ENCODE measurements at regions not wholly inside any gene's neighbourhood (a gene's known extent, or its start where the extent isn't known, plus 50 kb on each side); places are given as distances from the start of the nearest gene placed in this dataset.
"Not testable (repeated sequence)": the region's sequence is repeated elsewhere in the genome, so short reads cannot be mapped to it uniquely, and the experiment has no call there.

DNA sequence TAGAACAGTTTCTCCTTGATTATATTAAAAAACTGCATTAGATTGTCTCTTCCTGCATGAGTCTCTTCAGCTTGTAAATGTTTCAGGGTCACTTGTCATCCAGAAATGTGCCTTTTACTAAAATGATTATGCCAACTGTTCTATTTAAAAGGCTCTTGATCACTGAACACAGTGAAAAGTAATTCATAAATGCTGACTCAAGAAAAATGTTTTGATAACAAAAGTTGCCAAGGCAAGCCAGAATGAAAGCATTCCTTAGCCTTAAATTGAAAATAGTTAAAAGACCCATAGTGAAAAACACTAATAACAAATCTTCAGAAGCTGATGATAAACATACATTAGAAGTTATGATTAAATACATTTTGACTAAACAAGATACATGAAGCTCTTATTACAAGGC lies 356.0 kb upstream of the KIF2B start:
- no peaks in the 10 kb centered on the region for H3K27me3 ChIP-seq
- H3K4me1 ChIP-seq = no peaks in the 10 kb centered on the region
- TF ChIP-seq, protein P1, sequence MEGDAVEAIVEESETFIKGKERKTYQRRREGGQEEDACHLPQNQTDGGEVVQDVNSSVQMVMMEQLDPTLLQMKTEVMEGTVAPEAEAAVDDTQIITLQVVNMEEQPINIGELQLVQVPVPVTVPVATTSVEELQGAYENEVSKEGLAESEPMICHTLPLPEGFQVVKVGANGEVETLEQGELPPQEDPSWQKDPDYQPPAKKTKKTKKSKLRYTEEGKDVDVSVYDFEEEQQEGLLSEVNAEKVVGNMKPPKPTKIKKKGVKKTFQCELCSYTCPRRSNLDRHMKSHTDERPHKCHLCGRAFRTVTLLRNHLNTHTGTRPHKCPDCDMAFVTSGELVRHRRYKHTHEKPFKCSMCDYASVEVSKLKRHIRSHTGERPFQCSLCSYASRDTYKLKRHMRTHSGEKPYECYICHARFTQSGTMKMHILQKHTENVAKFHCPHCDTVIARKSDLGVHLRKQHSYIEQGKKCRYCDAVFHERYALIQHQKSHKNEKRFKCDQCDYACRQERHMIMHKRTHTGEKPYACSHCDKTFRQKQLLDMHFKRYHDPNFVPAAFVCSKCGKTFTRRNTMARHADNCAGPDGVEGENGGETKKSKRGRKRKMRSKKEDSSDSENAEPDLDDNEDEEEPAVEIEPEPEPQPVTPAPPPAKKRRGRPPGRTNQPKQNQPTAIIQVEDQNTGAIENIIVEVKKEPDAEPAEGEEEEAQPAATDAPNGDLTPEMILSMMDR (IDR thresholded peaks at IDR 0.05) = no peak
- no peak for TF ChIP-seq POLR2A (IDR thresholded peaks at IDR 0.05)
- ATAC-seq = no peak
- no peak overlapping the region for H3K27ac ChIP-seq
- DNase-seq = no peak
- H3K9me3 ChIP-seq = no peaks in the 10 kb centered on the region
- no peak overlapping the region for H3K4me3 ChIP-seq
- intact Hi-C loops (cut with DNase I) = no loop called here
- no peaks in the 10 kb centered on the region for H3K36me3 ChIP-seq (replicated peaks in 1 of 2; ENCODE audit: insufficient read depth in 1 of 2, low read depth in 2 of 2)

DNA sequence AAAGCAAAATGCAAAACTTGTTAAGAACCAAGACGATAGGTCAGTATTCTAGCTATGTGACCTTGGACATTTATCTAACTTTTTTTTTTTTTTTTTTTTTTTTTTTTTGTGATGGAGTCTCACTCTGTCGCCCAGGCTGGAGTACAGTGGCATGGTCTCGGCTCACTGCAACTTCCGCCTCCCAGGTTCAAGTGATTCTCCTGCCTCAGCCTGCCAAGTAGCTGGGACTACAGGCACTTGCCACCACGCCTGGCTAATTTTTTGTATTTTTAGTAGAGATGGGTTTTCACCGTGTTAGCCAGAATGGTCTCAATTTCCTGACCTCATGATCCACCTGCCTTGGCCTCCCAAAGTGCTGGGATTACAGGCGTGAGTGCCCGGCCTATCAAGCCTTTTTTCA lies 358.3 kb upstream of the KIF2B start:
- H3K27me3 ChIP-seq; H3K4me3 ChIP-seq; H3K27ac ChIP-seq; H3K36me3 ChIP-seq (replicated peaks in 1 of 2; ENCODE audit: insufficient read depth in 1 of 2, low read depth in 2 of 2); DNase-seq; H3K4me1 ChIP-seq; intact Hi-C loops (cut with DNase I); H3K9me3 ChIP-seq; ATAC-seq: not testable (repeated sequence)
- 66 to 72% methylated on average over 8 of the region's 8 CpGs for WGBS, 2 donors

- ATAC-seq (no peak), DNase-seq (no peak)
- H3K4me1 ChIP-seq = no peaks in the 10 kb centered on the region
- intact Hi-C loops (cut with DNase I) = no loop called here
- no peak overlapping the region for H3K27ac ChIP-seq
- H3K4me3 ChIP-seq = no peak overlapping the region
- TF ChIP-seq POLR2A (IDR thresholded peaks at IDR 0.05) = no peak
- TF ChIP-seq, protein P1 (IDR thresholded peaks at IDR 0.05) = no peak
- H3K9me3 ChIP-seq = peaks cover 0 to 13% (median 0%) of the 10 kb centered on the region in 3 donors
- WGBS, 2 donors = 18 to 25% methylated on average over 2 of the region's 2 CpGs
- no peaks in the 10 kb centered on the region for H3K27me3 ChIP-seq
- no peaks in the 10 kb centered on the region for H3K36me3 ChIP-seq (replicated peaks in 1 of 2; ENCODE audit: insufficient read depth in 1 of 2, low read depth in 2 of 2)
These were observed 359.4 kb upstream of the KIF2B start for GRCh38 chr17:53463363-53463762.

DNA sequence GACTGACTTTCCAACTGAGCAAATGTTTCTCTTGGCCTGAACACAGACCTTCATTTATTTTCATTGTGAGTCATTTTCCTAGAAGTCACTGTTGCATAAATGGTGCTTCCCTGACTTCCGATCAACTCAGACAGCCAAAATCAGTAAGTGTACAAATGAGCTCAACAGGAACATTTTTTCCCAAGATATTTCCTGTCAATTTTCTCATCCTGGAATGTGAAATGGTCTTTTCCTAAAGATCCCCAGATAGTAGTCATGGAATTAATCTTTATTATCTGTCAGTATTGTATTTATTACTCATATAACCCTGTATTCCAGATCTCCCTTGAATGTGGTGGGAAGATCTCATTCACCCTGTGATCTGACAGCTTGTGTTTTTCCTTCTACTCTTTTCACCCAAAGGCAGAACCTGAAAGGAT lies 360.3 kb upstream of the KIF2B start:
- no peak for DNase-seq
- Histone ChIP-seq H3K9me3 (peaks cover 0 to 18% (median 0%) of the 10 kb centered on the region in 3 donors), H3K4me3 (no peak overlapping the region)

GRCh38 chr17:53455943-53456342 lies 366.8 kb upstream of the KIF2B start:
- not testable (repeated sequence) for H3K27ac ChIP-seq

More for the DNA sequence above, 360.3 kb upstream of the KIF2B start:
- ATAC-seq = no peak
- 39 to 56% methylated on average over 1 of the region's 1 CpG for WGBS, 2 donors
- H3K36me3 ChIP-seq (replicated peaks in 1 of 2; ENCODE audit: insufficient read depth in 1 of 2, low read depth in 2 of 2) = no peaks in the 10 kb centered on the region
- no peaks in the 10 kb centered on the region for H3K4me1 ChIP-seq
- H3K27ac ChIP-seq = no peak overlapping the region
- TF ChIP-seq, protein P1 (IDR thresholded peaks at IDR 0.05) = no peak
- TF ChIP-seq POLR2A (IDR thresholded peaks at IDR 0.05) = no peak
- intact Hi-C loops (cut with DNase I) = no loop called here
- no peaks in the 10 kb centered on the region for H3K27me3 ChIP-seq

GRCh38 chr17:53454337-53454736 lies 368.4 kb upstream of the KIF2B start:
- no peak for DNase-seq
- WGBS, 2 donors = 11 to 19% methylated on average over 2 of the region's 2 CpGs

More at GRCh38 chr17:53455943-53456342, 366.8 kb upstream of the KIF2B start:
- intact Hi-C loops (cut with DNase I); H3K4me1 ChIP-seq; H3K36me3 ChIP-seq (replicated peaks in 1 of 2; ENCODE audit: insufficient read depth in 1 of 2, low read depth in 2 of 2); DNase-seq; ATAC-seq; H3K27me3 ChIP-seq; H3K4me3 ChIP-seq: not testable (repeated sequence)
- peaks cover 0 to 18% (median 0%) of the 10 kb centered on the region in 3 donors for H3K9me3 ChIP-seq
- WGBS, 2 donors = 46 to 51% methylated on average over 2 of the region's 3 CpGs

More at GRCh38 chr17:53454337-53454736, 368.4 kb upstream of the KIF2B start:
- Histone ChIP-seq H3K4me3 (no peak overlapping the region), H3K4me1 (no peaks in the 10 kb centered on the region), H3K27me3 (no peaks in the 10 kb centered on the region), H3K27ac (no peak overlapping the region), H3K36me3 (replicated peaks in 1 of 2; ENCODE audit: insufficient read depth in 1 of 2, low read depth in 2 of 2) (no peaks in the 10 kb centered on the region), H3K9me3 (peaks cover 0 to 15% (median 0%) of the 10 kb centered on the region in 3 donors)
- no peak for ATAC-seq
- intact Hi-C loops (cut with DNase I) = no loop called here
- no peak for TF ChIP-seq POLR2A (IDR thresholded peaks at IDR 0.05)
- TF ChIP-seq, protein P1 (IDR thresholded peaks at IDR 0.05) = no peak
